NB4 (cell line): ENCODE measurements at regions not wholly inside any gene's neighbourhood (a gene's known extent, or its start where the extent isn't known, plus 50 kb on each side); places are given as distances from the start of the nearest gene placed in this dataset.

Experiments used
- DNase-seq: peaks from one replicate; pipeline ENCODE4 v3.0.0; 2010; ENCODE audit warnings: low read depth
- H3K4me3 ChIP-seq: one replicate; pipeline ENCODE4 v1.5.1; 2011; ENCODE audit warnings: mild to moderate bottlenecking, low read depth, low read length, moderate library complexity
- MYC ChIP-seq: IDR thresholded peaks from 2 replicates; pipeline ENCODE4 v1.6.1; 2011; ENCODE audit warnings: low read depth, low read length
- POLR2A ChIP-seq: IDR thresholded peaks from 2 replicates; pipeline ENCODE4 v1.6.1; 2011; ENCODE audit warnings: mild to moderate bottlenecking; ENCODE audit not compliant: insufficient read length; ENCODE audit errors: extremely low read depth
- TF ChIP-seq, protein P1 (sequence below): IDR thresholded peaks from one replicate; pipeline ENCODE4 v1.5.1; 2012; ENCODE audit warnings: low read depth, low read length
- TF ChIP-seq, protein P2 (sequence below): IDR thresholded peaks from 2 replicates; pipeline ENCODE4 v1.6.1; 2011; ENCODE audit warnings: low read depth, low read length

DNA sequence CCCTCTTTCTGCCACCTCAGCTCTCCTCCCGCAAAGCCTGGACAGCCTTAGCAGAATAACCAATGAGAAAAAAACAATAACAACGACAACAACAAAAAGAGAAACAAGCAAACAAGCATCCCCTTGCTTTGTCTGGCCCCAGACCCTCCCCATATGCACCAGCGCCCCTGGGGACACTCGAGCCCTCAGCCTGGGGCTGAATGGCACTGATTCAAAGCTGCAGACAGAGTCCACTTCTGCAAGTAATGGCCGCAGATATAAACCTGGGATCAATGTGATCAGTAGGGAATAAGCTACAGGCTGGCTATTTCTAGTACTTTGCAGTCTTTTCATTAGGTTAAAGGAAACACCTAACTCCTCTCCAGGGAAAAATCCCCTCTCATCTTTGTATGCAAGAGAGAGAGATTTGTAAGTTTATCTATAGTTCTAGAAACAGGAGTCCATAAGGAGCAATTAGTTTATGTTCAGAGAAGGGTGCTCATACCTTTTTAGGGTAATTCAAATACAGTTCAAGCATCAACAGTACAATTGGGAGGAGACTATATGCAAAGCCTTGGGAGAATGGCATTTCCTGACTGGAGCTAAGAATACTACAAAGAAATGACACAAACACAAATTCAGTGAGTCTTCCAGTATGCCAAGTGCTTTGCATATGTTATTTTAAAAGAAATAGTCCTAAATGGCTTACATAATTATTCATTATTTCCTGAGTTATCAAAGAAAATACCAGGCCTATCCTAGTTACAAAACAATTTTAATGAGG, 122.3 kb upstream of the DDX18 start:
- H3K4me3 ChIP-seq, result no peak overlapping the region
- TF ChIP-seq, protein P1, sequence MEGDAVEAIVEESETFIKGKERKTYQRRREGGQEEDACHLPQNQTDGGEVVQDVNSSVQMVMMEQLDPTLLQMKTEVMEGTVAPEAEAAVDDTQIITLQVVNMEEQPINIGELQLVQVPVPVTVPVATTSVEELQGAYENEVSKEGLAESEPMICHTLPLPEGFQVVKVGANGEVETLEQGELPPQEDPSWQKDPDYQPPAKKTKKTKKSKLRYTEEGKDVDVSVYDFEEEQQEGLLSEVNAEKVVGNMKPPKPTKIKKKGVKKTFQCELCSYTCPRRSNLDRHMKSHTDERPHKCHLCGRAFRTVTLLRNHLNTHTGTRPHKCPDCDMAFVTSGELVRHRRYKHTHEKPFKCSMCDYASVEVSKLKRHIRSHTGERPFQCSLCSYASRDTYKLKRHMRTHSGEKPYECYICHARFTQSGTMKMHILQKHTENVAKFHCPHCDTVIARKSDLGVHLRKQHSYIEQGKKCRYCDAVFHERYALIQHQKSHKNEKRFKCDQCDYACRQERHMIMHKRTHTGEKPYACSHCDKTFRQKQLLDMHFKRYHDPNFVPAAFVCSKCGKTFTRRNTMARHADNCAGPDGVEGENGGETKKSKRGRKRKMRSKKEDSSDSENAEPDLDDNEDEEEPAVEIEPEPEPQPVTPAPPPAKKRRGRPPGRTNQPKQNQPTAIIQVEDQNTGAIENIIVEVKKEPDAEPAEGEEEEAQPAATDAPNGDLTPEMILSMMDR, result no peak
- no peak for TF ChIP-seq MYC
- no peak for TF ChIP-seq POLR2A
- TF ChIP-seq, protein P2, sequence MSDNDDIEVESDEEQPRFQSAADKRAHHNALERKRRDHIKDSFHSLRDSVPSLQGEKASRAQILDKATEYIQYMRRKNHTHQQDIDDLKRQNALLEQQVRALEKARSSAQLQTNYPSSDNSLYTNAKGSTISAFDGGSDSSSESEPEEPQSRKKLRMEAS, result no peak
- no peak for DNase-seq

DNA sequence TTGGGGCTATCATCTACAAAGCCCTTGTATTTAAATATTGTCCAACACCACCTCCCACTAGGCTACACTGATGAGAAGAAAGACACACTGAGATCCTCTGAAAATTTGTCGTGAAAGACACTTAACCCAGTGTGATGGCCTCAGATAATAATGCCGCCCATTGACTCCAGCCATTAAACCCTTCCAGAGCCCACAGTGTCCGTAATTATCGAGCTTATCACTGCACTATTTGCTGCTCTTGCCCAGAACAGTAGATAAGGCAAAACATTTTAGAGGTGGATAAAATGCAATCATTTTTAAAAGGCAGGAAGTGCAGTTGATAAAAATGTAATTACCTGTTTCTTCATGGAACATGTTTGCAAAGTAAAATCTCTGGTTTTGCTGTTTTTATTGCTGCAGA, 121.3 kb upstream of the DDX18 start:
- no peak for DNase-seq
- H3K4me3 ChIP-seq, result no peak overlapping the region
- TF ChIP-seq, protein P2, result no peak
- TF ChIP-seq, protein P1, result no peak
- no peak for TF ChIP-seq POLR2A
- no peak for TF ChIP-seq MYC

DNA sequence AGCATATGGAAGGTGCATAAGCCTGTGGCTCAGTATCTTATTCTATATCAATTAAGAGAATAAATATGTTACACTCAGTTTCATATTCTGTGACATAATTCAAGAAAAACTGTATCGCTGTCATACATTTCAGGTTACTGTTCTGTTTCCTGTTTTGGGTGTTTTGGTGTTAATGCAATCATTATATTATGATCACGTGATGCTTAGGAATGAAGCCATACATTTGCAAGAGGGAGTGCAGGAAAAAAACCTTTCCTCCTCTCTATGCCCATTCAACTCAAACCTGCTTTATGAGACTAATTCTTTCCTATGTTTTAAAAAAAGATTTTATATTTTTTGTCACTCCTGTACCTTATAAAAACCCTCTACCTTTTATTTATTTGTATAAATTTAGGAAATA, 120.8 kb upstream of the DDX18 start:
- TF ChIP-seq POLR2A (no peak), MYC (no peak)
- TF ChIP-seq, protein P2, result no peak
- TF ChIP-seq, protein P1, result no peak
- H3K4me3 ChIP-seq, result no peak overlapping the region
- DNase-seq, result no peak

DNA sequence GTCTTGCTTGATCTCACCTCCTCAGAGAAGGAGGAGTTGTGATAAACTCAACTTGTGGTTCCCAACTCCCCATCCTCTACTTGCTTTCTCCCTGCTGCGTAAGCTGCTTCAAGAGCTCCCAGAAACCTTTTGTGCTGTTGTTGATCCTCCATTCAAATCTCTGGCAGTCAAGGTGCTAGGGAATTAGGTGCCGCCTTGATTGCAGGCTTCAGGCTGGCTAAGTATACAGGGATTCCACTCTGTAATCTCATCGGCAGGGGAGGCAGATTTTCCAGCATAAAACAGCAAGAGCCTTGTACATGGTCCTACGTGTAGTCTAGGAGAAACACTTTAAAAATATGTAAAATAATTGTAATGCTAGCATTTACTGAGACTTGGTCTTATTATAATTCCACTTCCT, 116.2 kb upstream of the DDX18 start:
- no peak for TF ChIP-seq POLR2A
- TF ChIP-seq, protein P2, result no peak
- no peak for TF ChIP-seq MYC
- TF ChIP-seq, protein P1, result no peak
- no peak for DNase-seq

DNA sequence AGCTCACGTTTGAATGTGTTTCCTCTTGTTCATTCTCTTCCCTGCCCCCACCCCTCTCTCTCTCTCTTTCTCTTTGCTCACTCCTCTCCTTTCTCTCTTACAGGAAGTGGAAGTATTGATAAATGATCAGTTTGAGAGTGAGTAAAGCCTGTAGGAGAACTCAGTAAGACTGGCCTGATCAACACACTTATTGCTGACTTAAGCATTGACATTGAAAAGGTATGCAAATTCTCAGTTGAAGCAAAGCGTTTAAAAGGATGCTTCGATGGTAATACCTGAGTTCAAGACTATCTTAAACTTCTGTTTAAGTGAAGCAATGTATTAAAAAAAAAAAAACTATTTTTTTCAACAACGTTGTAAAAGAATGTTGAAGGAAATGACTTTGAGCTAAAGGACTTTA, 115.7 kb upstream of the DDX18 start:
- TF ChIP-seq MYC (no peak), POLR2A (no peak)
- TF ChIP-seq, protein P1, result no peak
- TF ChIP-seq, protein P2, result no peak
- H3K4me3 ChIP-seq, result no peak overlapping the region
- DNase-seq, result no peak

More for the DNA sequence above, 116.2 kb upstream of the DDX18 start:
- no peak overlapping the region for H3K4me3 ChIP-seq
